ENCODE measurements at regions not wholly inside any gene's neighbourhood (a gene's known extent, or its start where the extent isn't known, plus 50 kb on each side); places are given as distances from the start of the nearest gene placed in this dataset.

- DNase-seq: no peak
- H3K4me1 ChIP-seq: no peaks in the 10 kb centered on the region
- no peak overlapping the region for H3K4me3 ChIP-seq
- no peak for TF ChIP-seq POLR2A (IDR thresholded peaks at IDR 0.05)
- TF ChIP-seq, protein P1, sequence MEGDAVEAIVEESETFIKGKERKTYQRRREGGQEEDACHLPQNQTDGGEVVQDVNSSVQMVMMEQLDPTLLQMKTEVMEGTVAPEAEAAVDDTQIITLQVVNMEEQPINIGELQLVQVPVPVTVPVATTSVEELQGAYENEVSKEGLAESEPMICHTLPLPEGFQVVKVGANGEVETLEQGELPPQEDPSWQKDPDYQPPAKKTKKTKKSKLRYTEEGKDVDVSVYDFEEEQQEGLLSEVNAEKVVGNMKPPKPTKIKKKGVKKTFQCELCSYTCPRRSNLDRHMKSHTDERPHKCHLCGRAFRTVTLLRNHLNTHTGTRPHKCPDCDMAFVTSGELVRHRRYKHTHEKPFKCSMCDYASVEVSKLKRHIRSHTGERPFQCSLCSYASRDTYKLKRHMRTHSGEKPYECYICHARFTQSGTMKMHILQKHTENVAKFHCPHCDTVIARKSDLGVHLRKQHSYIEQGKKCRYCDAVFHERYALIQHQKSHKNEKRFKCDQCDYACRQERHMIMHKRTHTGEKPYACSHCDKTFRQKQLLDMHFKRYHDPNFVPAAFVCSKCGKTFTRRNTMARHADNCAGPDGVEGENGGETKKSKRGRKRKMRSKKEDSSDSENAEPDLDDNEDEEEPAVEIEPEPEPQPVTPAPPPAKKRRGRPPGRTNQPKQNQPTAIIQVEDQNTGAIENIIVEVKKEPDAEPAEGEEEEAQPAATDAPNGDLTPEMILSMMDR (IDR thresholded peaks at IDR 0.05): no peak
- H3K36me3 ChIP-seq: no peaks in the 10 kb centered on the region
- no peaks in the 10 kb centered on the region for H3K9me3 ChIP-seq
- H3K27ac ChIP-seq: no peak overlapping the region
- no peaks in the 10 kb centered on the region for H3K27me3 ChIP-seq
These were observed 150.3 kb downstream of the OTOR start for GRCh38 chr20:16898433-16898832.

- DNase-seq: no peak
- no peaks in the 10 kb centered on the region for H3K9me3 ChIP-seq
- no peaks in the 10 kb centered on the region for H3K27me3 ChIP-seq
- TF ChIP-seq, protein P1 (IDR thresholded peaks at IDR 0.05): no peak
- no peak for TF ChIP-seq POLR2A (IDR thresholded peaks at IDR 0.05)
- H3K27ac ChIP-seq: no peak overlapping the region
- no peaks in the 10 kb centered on the region for H3K4me1 ChIP-seq
- no peaks in the 10 kb centered on the region for H3K36me3 ChIP-seq
- H3K4me3 ChIP-seq: no peak overlapping the region
These were observed 154.5 kb downstream of the OTOR start for GRCh38 chr20:16902662-16903061.

DNA sequence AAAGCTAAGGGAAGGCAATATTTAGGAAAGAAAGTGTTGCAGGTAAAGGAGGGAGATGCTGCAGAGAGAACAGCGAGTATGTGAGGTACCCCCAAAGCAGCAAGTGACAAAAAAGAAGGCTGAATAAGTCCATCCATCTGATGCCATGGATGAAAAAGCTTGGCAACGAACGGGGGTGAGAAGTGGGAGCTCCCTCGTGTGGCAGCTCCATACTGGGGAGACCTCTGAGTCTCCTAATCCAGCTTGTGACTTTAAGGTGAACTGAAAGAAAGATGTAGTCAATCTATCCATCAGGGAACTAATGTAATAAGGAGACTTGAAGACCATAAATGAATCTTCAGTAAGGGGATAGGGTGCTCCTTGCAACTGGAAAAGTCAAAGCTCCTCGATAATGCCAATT lies 156.6 kb downstream of the OTOR start:
- Histone ChIP-seq H3K36me3 (no peaks in the 10 kb centered on the region), H3K4me3 (no peak overlapping the region), H3K27me3 (no peaks in the 10 kb centered on the region), H3K4me1 (no peaks in the 10 kb centered on the region), H3K9me3 (no peaks in the 10 kb centered on the region), H3K27ac (no peak overlapping the region)
- TF ChIP-seq POLR2A (IDR thresholded peaks at IDR 0.05): no peak
- TF ChIP-seq, protein P1 (IDR thresholded peaks at IDR 0.05): no peak
- DNase-seq: no peak

GRCh38 chr20:16914277-16914676 lies 166.1 kb downstream of the OTOR start:
- TF ChIP-seq, protein P1 (IDR thresholded peaks at IDR 0.05): no peak
- no peak for TF ChIP-seq POLR2A (IDR thresholded peaks at IDR 0.05)
- DNase-seq: no peak

GRCh38 chr20:16916165-16916564 lies 168.0 kb downstream of the OTOR start:
- no peaks in the 10 kb centered on the region for H3K27me3 ChIP-seq
- no peak for TF ChIP-seq POLR2A (IDR thresholded peaks at IDR 0.05)
- TF ChIP-seq, protein P1 (IDR thresholded peaks at IDR 0.05): no peak
- no peak overlapping the region for H3K4me3 ChIP-seq
- DNase-seq: no peak
- H3K27ac ChIP-seq: no peak overlapping the region
- no peaks in the 10 kb centered on the region for H3K36me3 ChIP-seq
- no peaks in the 10 kb centered on the region for H3K9me3 ChIP-seq
- H3K4me1 ChIP-seq: no peaks in the 10 kb centered on the region

More at GRCh38 chr20:16914277-16914676, 166.1 kb downstream of the OTOR start:
- Histone ChIP-seq H3K36me3 (no peaks in the 10 kb centered on the region), H3K27ac (no peak overlapping the region), H3K27me3 (no peaks in the 10 kb centered on the region), H3K4me3 (no peak overlapping the region), H3K9me3 (no peaks in the 10 kb centered on the region), H3K4me1 (no peaks in the 10 kb centered on the region)

DNA sequence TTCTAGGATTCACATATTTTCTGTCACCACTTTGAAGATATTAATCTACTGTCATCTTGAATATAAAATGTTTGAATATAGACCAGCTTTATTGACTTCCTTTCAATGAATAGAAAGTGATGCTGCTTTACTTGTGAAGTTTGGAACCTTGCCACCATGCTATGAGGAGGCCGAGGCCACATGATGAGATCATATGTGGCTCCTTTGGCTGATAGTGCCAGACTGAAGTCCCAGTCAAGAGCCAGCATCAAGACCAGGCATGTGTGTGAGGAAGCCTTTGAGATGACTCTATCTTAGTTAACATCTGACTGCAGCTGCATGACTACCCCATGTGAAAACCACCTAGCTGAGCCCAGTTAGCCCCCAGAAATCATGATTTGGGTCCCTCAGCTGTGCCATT lies 169.5 kb downstream of the OTOR start:
- Histone ChIP-seq H3K9me3 (no peaks in the 10 kb centered on the region), H3K27ac (no peak overlapping the region), H3K36me3 (no peaks in the 10 kb centered on the region), H3K4me3 (no peak overlapping the region), H3K27me3 (no peaks in the 10 kb centered on the region), H3K4me1 (no peaks in the 10 kb centered on the region)
- no peak for TF ChIP-seq POLR2A (IDR thresholded peaks at IDR 0.05)
- TF ChIP-seq, protein P1 (IDR thresholded peaks at IDR 0.05): no peak
- DNase-seq: no peak

Data from Peyer's patch (tissue), 4 donors.